GM12891 (cell line): ENCODE measurements at regions not wholly inside any gene's neighbourhood (a gene's known extent, or its start where the extent isn't known, plus 50 kb on each side); places are given as distances from the start of the nearest gene placed in this dataset.
A peak's percentile ranks its signal among the peaks of the same experiment; 100 is the strongest.

ENCODE experiments used
- DNase-seq: peaks from one replicate; pipeline ENCODE4 v3.0.0; 2011; ENCODE audit warnings: low spot score; ENCODE audit not compliant: insufficient read length
- FAIRE-seq: peaks from 2 replicates; lab custom pipeline; 2011; peaks lifted over from hg19 to GRCh38; lab: Jason Lieb, UNC
- PAX5 ChIP-seq: IDR thresholded peaks from 2 replicates; pipeline ENCODE4 v1.6.1; 2011; ENCODE audit warnings: low read length, moderate library complexity, mild to moderate bottlenecking; ENCODE audit not compliant: insufficient read depth, severe bottlenecking
- POLR2A ChIP-seq: IDR thresholded peaks from 2 replicates; pipeline ENCODE4 v1.6.1; 2011; ENCODE audit warnings: low read depth, low read length, control low read depth
- POLR2AphosphoS5 ChIP-seq: IDR thresholded peaks from 2 replicates; pipeline ENCODE4 v1.6.1; 2011; ENCODE audit warnings: low read depth, low read length, control low read depth
- POU2F2 ChIP-seq: IDR thresholded peaks from 2 replicates; pipeline ENCODE4 v1.6.1; 2011; ENCODE audit warnings: low read depth, mild to moderate bottlenecking, control low read depth, low read length, moderate library complexity
- SPI1 ChIP-seq: IDR thresholded peaks from 2 replicates; pipeline ENCODE4 v1.6.1; 2011; ENCODE audit warnings: low read depth, low read length, control low read depth
- TAF1 ChIP-seq: IDR thresholded peaks from 2 replicates; pipeline ENCODE4 v1.6.1; 2011; ENCODE audit warnings: low read depth, low read length, control low read depth

- TF ChIP-seq POU2F2 (no peak), POLR2AphosphoS5 (no peak), TAF1 (no peak), SPI1 (no peak), POLR2A (no peak), PAX5 (no peak)
- DNase-seq (no peak), FAIRE-seq (no peak)
Measured at GRCh38 chrX:74160358-74160757, 143.6 kb upstream of the ZCCHC13 start.

GRCh38 chrX:74147439-74147838 is 156.5 kb upstream of the ZCCHC13 start:
- DNase-seq: no peak
- TF ChIP-seq POLR2AphosphoS5 (no peak), TAF1 (no peak), POU2F2 (no peak), POLR2A (no peak), SPI1 (no peak), PAX5 (no peak)
- FAIRE-seq: no peak

GRCh38 chrX:74138943-74139342 is 165.0 kb upstream of the ZCCHC13 start:
- TF ChIP-seq POLR2A: no peak
- TF ChIP-seq TAF1: no peak
- TF ChIP-seq POU2F2: no peak
- no peak for TF ChIP-seq PAX5
- TF ChIP-seq SPI1: no peak
- no peak for TF ChIP-seq POLR2AphosphoS5
- FAIRE-seq: no peak
- no peak for DNase-seq

- FAIRE-seq (peak; percentile 67), DNase-seq (no peak)
- TF ChIP-seq SPI1 (no peak), TAF1 (no peak), POU2F2 (no peak), PAX5 (no peak), POLR2A (no peak), POLR2AphosphoS5 (no peak)
Measured at GRCh38 chrX:74133156-74133796, 170.7 kb upstream of the ZCCHC13 start.

DNA sequence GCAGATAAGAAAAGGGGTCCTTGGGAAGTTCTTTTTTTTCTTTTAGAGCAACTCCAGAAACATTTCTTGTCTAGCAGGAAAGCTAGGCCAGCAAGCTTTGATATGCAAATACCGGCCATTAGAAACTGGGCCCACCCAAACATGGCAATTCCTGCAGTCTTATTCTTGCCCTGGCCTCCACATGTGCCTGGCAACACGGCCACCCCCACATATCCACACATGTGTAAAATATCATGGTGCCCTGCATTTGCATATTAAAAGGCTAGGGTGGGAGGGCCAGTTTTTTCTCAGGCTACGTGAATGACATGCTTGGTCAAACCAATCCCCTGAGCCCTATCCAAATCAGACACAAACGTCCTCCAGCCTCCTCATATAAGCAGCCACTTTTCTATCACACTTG is 171.7 kb upstream of the ZCCHC13 start:
- FAIRE-seq (no peak), DNase-seq (no peak)
- TF ChIP-seq SPI1 (no peak), POLR2AphosphoS5 (no peak), POU2F2 (no peak), POLR2A (no peak), PAX5 (no peak), TAF1 (no peak)

DNA sequence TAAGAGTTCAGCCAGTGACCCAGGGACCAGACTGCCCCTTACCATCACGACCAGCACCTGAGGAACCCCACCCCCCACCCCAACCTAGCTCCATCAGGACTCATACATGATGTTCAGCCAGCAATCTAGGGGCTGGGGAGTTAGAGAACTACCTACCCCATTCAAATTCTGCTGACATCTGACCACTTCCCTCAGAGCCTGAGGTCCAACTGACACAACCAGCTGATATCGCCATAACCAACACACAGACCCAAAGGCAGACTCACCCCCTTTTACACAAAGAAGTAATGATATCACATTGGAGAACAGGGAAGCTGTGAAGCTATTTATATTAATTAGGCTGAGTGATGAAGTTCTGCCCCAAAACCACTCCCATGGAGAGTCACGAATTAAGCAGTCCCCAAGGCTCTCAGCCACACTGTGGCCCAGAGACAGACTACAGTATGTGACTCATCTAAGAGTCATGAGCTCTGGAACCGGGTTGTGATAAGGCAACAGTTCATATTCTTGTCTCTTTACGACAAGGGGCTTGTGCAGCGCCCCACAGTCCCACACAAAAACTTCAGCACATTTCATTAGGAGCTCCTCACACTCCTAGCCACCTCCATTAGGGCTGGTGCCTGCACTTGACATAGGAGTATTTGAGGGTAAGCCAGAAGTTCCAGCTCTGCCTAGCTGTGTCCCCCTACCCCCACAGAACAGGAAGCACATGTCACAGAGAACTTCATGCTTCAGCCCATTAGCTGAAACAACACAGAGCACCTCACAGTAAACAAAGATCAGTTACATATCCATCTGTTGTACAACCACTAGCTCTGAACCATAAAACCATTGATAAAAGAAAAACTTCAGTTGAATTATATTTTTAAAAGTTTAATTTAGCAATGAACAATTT is 184.7 kb upstream of the ZCCHC13 start:
- FAIRE-seq: no peak
- TF ChIP-seq POU2F2 (no peak), SPI1 (no peak), POLR2AphosphoS5 (no peak), PAX5 (no peak), POLR2A (no peak), TAF1 (no peak)
- no peak for DNase-seq

GRCh38 chrX:74117962-74118902 is 185.7 kb upstream of the ZCCHC13 start:
- DNase-seq (no peak), FAIRE-seq (no peak)
- TF ChIP-seq POLR2AphosphoS5 (no peak), POU2F2 (no peak), SPI1 (no peak), PAX5 (no peak), TAF1 (no peak), POLR2A (no peak)

- TF ChIP-seq PAX5 (no peak), SPI1 (no peak), TAF1 (no peak), POLR2A (no peak), POLR2AphosphoS5 (no peak), POU2F2 (no peak)
- no peak for DNase-seq
- FAIRE-seq: no peak
Measured at GRCh38 chrX:74111245-74111644, 192.7 kb upstream of the ZCCHC13 start.
